Kidney (tissue), 13 donors: ENCODE measurements at regions not wholly inside any gene's neighbourhood (a gene's known extent, or its start where the extent isn't known, plus 50 kb on each side); places are given as distances from the start of the nearest gene placed in this dataset.

Source experiments
- DNase-seq, 5 donors: peaks; one replicate each; pipeline ENCODE4 v3.0.0-alpha.2; 2013 to 2020
- FAIRE-seq: peaks from 2 replicates; lab custom pipeline; 2012; peaks lifted over from hg19 to GRCh38; lab: Jason Lieb, UNC
- H3K27ac ChIP-seq, 2 donors: one replicate each; pipeline ENCODE4 v1.7.0; 2013; ENCODE audit warnings: low read depth in 2 of 2, low read length in 2 of 2, inconsistent platforms in 1 of 2
- H3K27me3 ChIP-seq: one replicate; pipeline ENCODE4 v1.7.1; 2013; ENCODE audit warnings: low read length, inconsistent platforms; ENCODE audit not compliant: control insufficient read depth, insufficient read depth
- H3K36me3 ChIP-seq, 3 donors: one replicate each; pipeline versions ENCODE4 v1.7.0 to v1.7.1; 2013; ENCODE audit warnings: low read length in 3 of 3, control low read depth in 1 of 3, inconsistent platforms in 1 of 3; ENCODE audit not compliant: insufficient read depth in 3 of 3, control insufficient read depth in 2 of 3
- H3K4me1 ChIP-seq, 3 donors: one replicate each; pipeline versions ENCODE4 v1.7.0 to v1.7.1; 2013; ENCODE audit warnings: low read length in 3 of 3, inconsistent platforms in 1 of 3, low read depth in 1 of 3; ENCODE audit not compliant: control insufficient read depth in 2 of 3, insufficient read depth in 2 of 3
- H3K4me3 ChIP-seq, 3 donors: one replicate each; pipeline versions ENCODE4 v1.7.0 to v1.8.1; 2013; ENCODE audit warnings: low read length in 3 of 3, control low read depth in 1 of 3, inconsistent platforms in 1 of 3
- H3K9ac ChIP-seq, 3 donors: one replicate each; pipeline versions ENCODE4 v1.7.0 to v1.7.1; 2013; ENCODE audit warnings: low read length in 3 of 3, control low read depth in 1 of 3, inconsistent platforms in 1 of 3
- H3K9me3 ChIP-seq, 3 donors: one replicate each; pipeline versions ENCODE4 v1.7.0 to v1.7.1; 2013; ENCODE audit warnings: low read length in 3 of 3, control low read depth in 1 of 3, inconsistent platforms in 1 of 3; ENCODE audit not compliant: control insufficient read depth in 2 of 3, insufficient read depth in 1 of 3
- CTCF ChIP-seq: IDR thresholded peaks from 3 replicates; pipeline ENCODE4 v1.5.1; 2012; ENCODE audit warnings: mild to moderate bottlenecking, moderate library complexity, borderline replicate concordance; ENCODE audit not compliant: insufficient read depth; ENCODE audit errors: extremely low read depth
- intact Hi-C: fragments of 100-400 bp; cut with DNase I; formaldehyde crosslinking; loops from one replicate; pipeline ENCODE4 v1.11.1; 2022
- donor health status: control.
- donor health status: control.
- donor health status: control.
- donor health status: control.
- donor health status: control.
- donor health status: DM: yes; HTN: yes; CAD: no.
- donor health status: Normal renal cell carcinoma (clear cell type).

GRCh38 chr6:78062993-78063392 is 410.2 kb downstream of the MEI4 start:
- intact Hi-C loops: no loop called here
- no peaks in the 10 kb centered on the region for H3K9me3 ChIP-seq
- H3K36me3 ChIP-seq: no peaks in the 10 kb centered on the region
- H3K9ac ChIP-seq: no peak overlapping the region
- H3K27ac ChIP-seq: no peak overlapping the region
- no peak for TF ChIP-seq CTCF
- H3K4me3 ChIP-seq: no peak overlapping the region
- DNase-seq (no peak), FAIRE-seq (no peak)
- no peaks in the 10 kb centered on the region for H3K4me1 ChIP-seq
- H3K27me3 ChIP-seq: no peaks in the 10 kb centered on the region

- Histone ChIP-seq H3K4me1 (no peaks in the 10 kb centered on the region), H3K9ac (no peak overlapping the region), H3K9me3 (no peaks in the 10 kb centered on the region), H3K27ac (no peak overlapping the region), H3K27me3 (no peaks in the 10 kb centered on the region), H3K36me3 (no peaks in the 10 kb centered on the region), H3K4me3 (no peak overlapping the region)
- intact Hi-C loops: no loop called here
- DNase-seq (no peak), FAIRE-seq (no peak)
- TF ChIP-seq CTCF: no peak
These were observed 423.5 kb downstream of the MEI4 start for GRCh38 chr6:78076371-78076770.

GRCh38 chr6:78089531-78089930 is 436.7 kb downstream of the MEI4 start:
- H3K4me3 ChIP-seq: no peak overlapping the region
- no peaks in the 10 kb centered on the region for H3K36me3 ChIP-seq
- TF ChIP-seq CTCF: no peak
- H3K9ac ChIP-seq: no peak overlapping the region
- no peaks in the 10 kb centered on the region for H3K4me1 ChIP-seq
- intact Hi-C loops: no loop called here
- H3K27ac ChIP-seq: no peak overlapping the region
- FAIRE-seq (no peak), DNase-seq (peak in 1 of 5 donors; percentile 26)
- peaks cover 0 to 5% (median 0%) of the 10 kb centered on the region in 3 donors for H3K9me3 ChIP-seq
- H3K27me3 ChIP-seq: no peaks in the 10 kb centered on the region

- Histone ChIP-seq H3K9me3 (peaks cover 0 to 1% (median 0%) of the 10 kb centered on the region in 3 donors), H3K4me1 (no peaks in the 10 kb centered on the region), H3K36me3 (no peaks in the 10 kb centered on the region), H3K9ac (no peak overlapping the region), H3K4me3 (no peak overlapping the region), H3K27ac (no peak overlapping the region), H3K27me3 (no peaks in the 10 kb centered on the region)
- FAIRE-seq (no peak), DNase-seq (no peak)
- intact Hi-C loops: no loop called here
- no peak for TF ChIP-seq CTCF
These were observed 441.1 kb downstream of the MEI4 start for GRCh38 chr6:78093906-78094305.
